Activated T-helper 9 cell treated with anti-CD3 and anti-CD28 coated beads, Interleukin-2, amount 50 U/mL, for 16 hours (primary cell): ENCODE measurements at regions not wholly inside any gene's neighbourhood (a gene's known extent, or its start where the extent isn't known, plus 50 kb on each side); places are given as distances from the start of the nearest gene placed in this dataset.

Experiments used
- DNase-seq: peaks from one replicate; pipeline ENCODE4 v3.0.0-alpha.2; 2020; ENCODE audit warnings: low read depth

DNA sequence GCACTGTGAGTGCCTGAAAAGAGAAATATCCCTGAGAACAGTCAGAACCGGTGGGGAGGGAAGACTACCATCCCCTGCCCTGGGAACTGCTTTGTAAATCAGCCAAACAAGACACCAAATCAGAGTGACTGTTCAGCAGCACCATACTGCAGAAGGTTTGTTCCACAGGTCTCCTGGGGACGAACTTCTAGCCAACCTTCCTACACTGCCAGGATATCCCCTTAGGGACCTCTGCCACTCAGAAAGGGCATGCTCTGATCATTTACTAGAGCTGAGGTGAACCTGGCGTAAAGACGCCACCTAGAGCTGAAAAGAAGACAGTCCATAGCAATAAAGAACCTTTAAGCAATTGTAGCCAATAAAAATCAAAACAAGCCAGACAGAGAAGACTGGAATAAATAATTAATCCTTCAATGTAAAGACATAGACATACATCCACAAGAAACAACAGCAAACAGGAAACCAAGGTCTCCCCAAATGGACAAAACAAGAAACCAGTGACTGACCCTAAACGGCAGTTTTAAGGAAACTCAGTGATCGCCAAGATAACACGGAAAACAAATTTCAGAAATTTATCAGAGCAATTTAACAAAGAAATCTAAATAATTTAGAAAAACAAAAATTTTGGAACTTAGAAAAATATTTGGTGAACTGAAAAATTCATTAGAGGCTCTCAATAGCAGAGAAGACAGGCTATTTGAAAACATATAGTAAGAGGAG, 228.1 kb upstream of the AMIGO2 start:
- peak; percentile 12 for DNase-seq

DNA sequence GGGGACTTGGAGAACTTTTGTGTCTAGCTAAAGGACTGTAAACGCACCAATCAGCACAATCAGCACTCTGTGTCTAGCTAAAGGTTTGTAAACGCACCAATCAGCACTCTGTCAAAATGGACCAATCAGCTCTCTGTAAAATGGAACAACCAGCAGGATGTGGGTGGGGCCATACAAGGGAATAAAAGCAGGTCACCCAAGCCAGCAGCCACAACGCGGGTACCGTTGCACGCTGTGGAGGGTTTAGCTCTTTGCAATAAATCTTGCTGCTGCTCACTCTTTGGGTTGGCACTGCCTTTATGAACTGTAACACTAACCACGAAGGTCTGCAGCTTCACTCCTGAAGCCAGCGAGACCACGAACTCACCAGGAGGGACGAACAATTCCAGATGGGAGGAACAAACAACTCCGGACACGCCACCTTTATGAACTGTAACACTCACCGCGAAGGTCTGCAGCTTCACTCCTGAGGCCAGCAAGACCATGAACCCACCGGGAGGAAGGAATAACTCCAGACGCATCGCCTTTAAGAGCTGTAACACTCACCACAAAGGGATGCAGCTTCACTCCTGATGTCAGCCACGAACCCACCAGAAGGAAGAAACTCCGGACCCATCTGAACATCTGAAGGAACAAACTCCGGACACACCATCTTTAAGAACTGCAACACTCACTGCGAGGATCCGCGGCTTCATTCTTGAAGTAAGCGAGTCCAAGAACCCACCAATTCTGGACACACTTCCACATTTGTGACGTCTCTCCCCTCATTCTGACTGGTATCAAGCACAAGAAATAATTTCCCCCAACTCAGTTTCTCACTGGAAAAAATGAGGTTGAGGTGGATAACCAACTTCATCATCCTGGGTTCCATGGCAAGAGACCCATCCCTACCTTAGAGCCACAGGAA, 227.3 kb upstream of the AMIGO2 start:
- DNase-seq = peak; percentile 42

DNA sequence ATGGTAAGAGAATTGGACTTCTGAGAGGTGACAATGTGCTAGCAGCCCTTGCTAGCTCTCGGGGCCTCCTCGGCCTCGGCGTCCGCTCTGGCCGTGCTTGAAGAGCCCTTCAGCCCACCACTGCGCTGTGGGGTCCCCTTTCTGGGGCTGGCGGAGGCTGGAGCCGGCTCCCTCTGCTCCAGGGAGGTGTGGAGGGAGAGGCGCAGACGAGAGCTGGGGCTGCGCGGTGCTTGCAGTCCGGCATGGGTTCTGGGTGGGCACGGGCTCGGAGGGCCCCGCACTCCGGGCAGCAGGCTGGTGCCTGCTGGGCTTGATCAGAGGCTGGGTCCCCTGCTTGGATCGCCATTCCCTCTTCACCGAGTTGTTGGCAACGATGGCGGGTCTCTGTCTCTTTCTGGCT, 226.4 kb upstream of the AMIGO2 start:
- no peak for DNase-seq

DNA sequence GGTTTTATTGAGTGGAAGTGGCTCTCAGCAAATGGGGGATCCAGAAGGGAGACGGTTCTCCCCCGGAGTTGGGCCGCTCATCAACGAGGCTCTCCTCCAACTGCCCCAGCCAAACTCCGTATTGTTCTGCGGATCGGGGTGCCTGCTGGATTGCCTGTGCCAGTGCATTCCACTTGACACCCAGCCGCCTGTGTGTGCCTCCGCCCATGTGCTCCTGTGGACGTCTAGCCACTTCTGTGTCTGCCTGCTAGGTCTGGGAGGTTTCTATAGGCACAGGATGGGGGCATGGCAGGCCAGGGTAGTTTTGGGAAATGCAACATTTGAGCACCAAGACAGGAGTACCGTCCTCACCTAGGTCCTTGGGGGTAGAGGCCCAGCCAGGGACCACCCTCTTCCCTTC, 225.7 kb upstream of the AMIGO2 start:
- DNase-seq = no peak

DNA sequence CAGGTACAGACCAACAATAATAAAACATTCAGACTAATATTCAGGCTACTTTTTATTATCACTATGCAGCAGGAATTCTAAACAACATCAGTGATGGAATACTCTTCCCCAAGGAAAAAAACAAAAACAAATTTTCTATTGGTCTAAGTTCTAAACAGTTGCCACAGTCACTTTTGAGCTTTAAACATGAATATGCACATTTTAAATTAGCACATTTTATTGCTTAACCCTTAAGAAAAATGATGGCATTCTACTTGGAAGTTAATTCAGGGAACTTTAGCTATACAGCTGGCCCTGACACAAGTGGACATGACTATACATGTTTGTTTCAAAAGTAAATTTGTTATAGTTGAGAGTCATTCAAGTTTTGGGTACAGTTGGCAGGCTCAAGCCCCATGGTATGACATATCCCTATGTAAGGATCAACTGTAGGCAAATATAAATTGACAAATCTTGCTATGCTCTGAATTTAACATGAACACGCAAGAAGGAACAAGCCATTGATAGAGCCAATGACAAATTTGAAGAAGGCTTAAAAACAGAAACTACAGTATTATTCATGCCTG, 224.3 kb upstream of the AMIGO2 start:
- DNase-seq = no peak

DNA sequence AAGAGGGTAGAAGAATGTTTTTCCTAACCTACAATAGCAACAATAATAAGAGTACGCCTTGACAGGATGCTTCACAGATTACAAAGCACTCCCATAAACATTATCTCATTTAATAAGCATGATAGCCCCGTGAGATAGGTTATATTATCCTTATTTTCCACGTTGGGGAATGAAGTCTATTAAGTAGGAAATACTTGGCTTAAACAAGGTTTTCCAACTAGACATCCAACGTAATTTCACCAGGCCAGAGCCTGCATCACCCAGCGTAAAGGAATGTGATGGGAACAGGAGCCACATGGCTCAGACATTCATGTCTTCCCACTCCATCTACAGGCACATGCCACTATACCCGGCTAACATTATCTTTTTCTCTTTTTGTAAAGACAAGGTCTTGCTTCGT, 223.4 kb upstream of the AMIGO2 start:
- no peak for DNase-seq

DNA sequence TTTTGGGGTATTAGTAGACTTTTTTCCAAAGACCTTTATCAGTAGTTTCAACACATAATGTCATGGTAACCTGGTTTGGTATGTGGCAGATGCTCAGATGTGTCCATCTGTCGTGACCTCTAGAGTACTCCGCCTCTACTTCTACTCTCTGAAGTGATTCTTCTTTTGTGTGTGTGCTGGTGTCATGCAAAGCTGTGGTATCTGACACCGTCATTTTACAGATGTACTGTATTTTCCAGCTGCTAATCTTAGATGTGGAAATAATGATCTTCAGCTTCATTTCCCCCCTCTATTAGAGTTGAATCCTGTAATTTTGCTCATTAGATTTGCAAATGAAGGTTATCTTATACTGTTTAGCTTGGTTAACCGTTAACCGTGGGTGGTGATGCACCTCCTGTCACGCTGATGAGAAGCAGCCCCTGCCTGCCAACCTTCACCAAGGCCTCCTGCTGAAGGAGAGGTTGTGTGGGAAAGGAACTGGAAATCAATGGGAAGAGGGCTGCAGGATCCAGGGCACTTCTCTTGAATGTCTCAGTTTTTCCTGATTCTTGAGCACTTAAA, 222.4 kb upstream of the AMIGO2 start:
- DNase-seq = no peak

DNA sequence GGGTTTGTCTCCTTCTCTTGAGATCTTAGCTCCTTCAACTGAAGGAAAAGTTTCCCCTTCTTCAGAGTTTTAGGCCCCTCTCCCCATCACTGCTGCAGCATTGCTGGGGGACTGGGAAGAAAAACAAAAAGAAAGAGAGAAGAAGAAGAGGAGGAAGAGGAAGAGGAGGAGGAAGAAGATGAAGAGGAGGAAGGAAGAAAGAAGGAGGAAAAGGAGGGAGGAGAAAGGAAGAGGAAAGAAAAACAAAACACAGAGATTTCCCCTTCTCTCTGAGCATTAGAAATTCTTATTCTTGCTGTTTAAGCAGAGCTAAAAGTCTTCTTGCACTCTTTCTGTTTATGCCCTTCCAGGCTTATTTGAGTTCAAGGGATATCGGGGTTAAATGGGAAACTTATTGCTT, 219.8 kb upstream of the AMIGO2 start:
- no peak for DNase-seq

DNA sequence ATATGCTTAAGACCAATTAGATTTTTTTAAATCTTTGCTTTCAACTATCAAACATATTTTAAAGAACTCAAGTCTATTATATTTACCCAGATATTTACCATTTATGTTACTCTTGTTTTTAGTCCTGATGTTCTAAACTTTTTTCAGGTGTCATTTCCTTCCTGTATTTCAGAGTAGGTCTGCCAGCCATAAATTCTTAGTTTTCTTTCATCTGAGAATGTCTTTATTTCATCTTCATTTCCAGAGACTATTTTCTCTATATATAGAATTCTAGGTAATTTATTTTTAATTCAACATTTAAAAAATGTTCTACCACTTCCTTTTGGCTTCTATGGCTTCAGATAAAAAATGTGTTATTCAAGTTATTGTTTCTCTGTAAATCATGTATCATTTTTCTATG, 218.2 kb upstream of the AMIGO2 start:
- DNase-seq = no peak

DNA sequence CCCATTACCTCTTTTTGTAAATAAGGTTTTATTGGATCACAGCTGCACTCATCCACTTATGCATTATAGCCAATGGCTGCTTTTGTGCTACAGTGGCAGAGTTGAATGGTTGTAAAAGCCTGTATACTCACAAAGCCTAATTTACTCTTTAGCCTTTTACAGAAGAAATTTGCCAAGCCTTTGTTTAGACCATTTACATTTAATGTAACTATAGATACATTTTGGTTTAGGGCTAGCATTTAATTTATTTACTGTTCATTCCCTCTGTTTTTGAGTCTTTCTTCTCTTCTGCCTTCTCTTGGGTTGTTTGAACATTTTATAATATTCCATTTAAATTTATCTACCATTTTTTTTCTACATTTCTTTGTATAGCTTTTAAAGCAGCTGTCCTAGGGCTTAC, 217.1 kb upstream of the AMIGO2 start:
- DNase-seq = no peak

DNA sequence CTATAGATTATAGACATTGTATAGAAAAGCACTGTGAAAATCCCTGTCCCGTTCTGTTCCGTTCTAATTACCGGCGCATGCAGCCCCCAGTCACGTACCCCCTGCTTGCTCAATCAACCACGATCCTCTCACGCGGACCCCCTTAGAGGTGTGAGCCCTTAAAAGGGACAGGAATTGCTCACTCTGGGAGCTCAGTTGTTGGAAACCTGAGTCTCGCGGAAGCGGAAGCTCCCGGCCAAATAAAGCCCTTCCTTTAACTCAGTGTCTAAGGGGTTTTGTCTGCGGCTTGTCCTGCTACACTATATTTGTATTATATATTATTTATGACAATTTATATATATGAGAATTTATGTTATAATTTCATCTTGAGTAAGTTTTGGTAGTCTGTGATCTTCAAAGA, 213.6 kb upstream of the AMIGO2 start:
- DNase-seq = no peak

DNA sequence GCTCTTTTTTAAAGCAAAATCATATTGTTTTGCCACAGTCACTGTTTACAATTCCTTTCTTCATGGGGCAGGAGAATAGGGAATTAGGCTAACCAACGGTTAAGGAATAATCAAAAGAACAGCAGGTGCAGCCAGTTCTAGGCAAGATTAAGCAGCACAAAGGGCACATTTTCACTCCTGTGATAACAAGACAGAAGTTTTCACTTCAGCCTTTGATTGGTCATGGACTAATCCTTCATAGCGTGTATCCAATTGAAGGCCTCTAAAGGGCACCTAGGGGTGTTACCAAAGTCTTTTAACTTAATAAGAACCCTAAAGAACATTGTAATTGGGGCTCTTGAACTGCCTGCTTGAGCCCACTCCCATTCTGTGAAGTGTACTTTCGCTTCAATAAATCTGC, 206.9 kb upstream of the AMIGO2 start:
- DNase-seq = no peak
